GM19351 (cell line): ENCODE measurements at regions not wholly inside any gene's neighbourhood (a gene's known extent, or its start where the extent isn't known, plus 50 kb on each side); places are given as distances from the start of the nearest gene placed in this dataset.

Experiments
- ATAC-seq: cut with Tn5 transposase; IDR thresholded peaks from one replicate; pipeline ENCODE4 v1.9.1; 2021; ENCODE audit warnings: mild to moderate bottlenecking, moderate library complexity; ENCODE audit not compliant: unreplicated experiment

- no peak for ATAC-seq
Measured at GRCh38 chr2:145729993-145730770, 1210.3 kb upstream of the ZEB2 start.

- no peak for ATAC-seq
Measured at GRCh38 chr2:145729481-145729880, 1209.6 kb upstream of the ZEB2 start.

DNA sequence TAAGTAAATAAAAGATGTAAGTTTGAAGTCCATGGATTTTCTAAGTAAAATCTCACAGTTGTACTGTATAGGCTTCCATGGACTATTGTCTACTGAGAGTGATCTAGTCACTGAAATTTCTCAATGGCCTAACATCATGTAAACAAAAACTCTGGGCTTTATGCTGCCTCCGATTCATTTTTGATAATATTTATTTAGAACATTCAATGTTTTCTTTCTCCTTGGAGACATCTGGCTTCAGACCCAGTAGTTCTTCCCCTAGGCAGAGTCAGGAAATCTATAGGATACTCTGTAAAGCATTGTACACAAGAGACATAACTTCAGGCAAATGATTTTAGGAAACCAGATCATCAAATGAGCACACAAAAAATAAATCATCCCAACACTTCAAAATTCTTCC lies 1208.6 kb upstream of the ZEB2 start:
- ATAC-seq = no peak

GRCh38 chr2:145725876-145726275 lies 1206.0 kb upstream of the ZEB2 start:
- ATAC-seq = no peak

- no peak for ATAC-seq
Measured at GRCh38 chr2:145724311-145724898, 1204.5 kb upstream of the ZEB2 start.

DNA sequence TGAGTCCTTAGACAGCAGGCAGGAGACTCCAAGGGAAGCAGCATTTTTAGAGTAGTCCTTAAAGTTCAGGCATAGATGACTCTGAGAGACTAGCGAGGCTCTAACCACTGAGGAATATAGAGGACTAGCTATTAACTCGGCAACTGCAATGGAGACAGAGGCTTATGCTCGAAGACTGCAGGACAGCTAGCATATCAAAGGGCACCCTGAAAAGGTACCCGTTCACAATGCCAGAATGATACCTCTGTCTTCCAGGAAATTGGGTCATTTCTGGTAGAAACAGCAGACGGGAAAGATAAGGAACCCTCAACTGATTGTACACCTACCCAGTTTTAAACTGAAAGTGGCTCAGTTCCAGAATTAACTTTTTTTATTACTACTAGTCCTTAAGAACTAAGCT lies 1204.0 kb upstream of the ZEB2 start:
- no peak for ATAC-seq

DNA sequence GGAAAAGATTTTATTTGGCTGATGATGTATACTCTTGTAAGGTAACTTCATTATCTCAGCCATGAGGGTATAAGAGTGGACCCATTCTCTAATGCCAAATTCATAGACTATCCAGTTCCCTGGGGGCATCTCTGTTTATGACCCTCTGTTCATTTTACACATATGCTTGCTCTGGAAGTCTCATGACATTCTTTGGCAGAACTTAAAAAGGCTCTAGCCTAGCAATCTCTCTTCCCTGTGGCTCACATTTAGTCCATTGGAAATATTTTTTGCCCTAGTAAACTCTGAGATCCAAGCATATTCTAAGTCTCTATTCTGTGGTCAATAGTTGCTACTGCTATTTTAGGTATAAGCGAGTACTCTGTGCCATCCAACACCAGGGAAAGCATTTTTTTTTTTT lies 1201.8 kb upstream of the ZEB2 start:
- ATAC-seq = no peak

DNA sequence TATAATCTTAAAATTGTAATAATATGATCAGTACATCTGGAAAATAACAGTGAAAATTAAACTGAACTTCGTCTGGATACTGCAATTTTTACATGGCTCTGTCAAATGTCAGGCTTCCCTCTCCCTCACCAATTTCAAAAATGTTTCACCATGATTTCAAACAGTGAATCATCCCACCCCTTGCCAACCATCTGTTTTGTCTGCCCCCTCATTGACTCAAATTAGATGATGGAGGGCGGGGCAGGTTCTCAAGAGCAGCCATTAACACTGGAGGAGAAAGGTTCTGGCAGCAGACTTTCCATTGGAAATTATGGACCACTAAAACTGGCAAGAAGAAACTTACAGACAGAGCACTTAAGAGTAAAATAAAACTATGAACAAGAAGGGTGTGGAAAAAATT lies 1195.7 kb upstream of the ZEB2 start:
- no peak for ATAC-seq

DNA sequence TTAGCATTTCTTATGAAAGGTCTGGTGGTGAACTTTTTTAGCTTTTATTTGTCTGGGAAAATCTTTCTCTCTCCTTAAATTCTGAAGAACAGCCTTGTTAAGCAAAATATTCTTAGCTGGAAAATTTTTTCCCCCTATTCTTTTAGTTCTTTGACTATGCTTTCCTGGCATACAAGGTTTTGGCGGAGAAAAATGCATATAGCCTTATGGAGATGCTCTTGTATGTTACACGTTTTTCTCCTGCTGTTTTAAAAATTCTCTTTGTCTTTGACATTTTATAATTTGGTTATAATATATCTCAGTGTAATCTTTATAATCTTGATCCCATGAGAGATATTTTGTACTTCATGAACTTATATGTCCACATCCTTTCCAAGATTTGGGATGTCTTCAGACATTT lies 1190.4 kb upstream of the ZEB2 start:
- ATAC-seq = no peak

DNA sequence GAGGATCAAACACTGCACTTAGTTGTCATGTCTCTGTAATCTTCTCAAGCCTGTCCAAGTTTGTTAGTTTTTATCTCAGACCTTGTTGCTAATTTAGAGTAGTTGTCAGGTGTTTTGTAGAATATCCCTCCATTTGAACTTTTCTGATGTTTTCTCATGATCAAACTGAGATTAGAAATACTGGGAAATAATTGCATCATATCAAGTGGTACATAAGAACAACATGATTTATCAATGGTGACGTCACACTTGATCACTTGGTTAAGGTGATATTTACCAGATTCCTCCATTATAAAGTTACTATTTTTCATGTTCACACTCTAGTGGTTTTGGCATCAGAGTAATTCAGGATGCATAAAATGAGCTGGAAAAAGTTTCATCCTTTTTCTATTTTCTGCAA lies 1182.4 kb upstream of the ZEB2 start:
- no peak for ATAC-seq

DNA sequence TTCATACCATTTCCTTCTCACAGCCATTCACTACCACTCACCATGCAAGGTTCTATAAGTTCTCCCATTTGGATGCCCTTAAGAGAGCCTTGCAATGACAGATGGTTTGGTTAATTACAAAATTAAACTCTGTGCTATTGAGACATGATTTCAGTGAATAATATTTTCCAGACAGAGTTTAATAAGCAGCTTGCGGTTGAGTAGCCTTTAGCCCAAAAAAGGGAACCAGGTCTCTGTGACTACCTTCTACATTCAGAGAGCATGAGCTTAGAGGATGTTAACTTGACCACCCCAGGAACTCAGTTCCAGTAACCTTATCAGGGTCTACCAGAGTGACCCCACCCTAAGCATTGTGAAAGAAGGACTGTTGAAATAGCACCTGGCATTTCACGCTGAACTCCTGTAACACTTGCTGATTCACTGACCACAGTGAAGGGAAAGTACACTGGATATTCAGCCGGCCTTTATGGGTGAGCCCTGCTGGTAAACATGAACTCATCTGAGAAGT lies 1173.1 kb upstream of the ZEB2 start:
- peak; percentile 90 for ATAC-seq

- ATAC-seq = no peak
Measured at GRCh38 chr2:145691659-145692058, 1171.7 kb upstream of the ZEB2 start.

- no peak for ATAC-seq
Measured at GRCh38 chr2:145690183-145690778, 1170.4 kb upstream of the ZEB2 start.

DNA sequence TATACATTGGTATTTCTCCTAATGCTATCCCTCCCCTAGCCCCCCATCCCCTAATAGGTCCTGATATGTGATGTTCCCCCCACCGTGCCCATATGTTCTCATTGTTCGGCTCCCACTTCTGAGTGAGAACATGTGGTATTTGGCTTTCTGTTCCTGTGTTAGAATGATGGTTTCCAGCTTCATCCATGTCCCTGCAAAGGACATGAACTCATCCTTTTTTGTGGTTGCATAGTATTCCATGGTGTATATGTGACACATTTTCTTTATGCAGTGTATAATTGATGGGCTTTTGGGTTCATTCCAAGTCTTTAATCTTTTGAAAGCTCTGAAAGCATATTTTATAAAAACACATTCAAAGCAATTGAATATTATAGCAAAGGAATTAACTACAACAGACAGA lies 1169.4 kb upstream of the ZEB2 start:
- ATAC-seq = no peak

DNA sequence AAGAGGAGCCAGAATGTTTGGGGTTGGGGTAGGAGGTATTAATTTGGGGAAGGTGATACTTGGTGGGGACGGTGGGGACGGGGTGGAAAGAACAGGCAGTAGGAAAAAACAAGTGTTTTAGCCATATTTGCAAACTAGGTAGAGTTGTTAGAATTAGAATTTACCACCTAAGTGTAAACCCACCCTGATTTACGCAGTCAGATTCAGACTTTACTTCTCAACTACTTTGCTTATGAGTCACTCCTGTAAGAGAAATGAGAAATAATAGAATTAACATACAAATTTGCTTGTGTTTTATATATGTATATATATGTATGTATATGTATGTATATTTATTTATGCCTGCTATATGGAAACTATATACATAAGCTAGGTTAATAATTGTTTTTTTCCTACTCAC lies 1168.2 kb upstream of the ZEB2 start:
- ATAC-seq = no peak

DNA sequence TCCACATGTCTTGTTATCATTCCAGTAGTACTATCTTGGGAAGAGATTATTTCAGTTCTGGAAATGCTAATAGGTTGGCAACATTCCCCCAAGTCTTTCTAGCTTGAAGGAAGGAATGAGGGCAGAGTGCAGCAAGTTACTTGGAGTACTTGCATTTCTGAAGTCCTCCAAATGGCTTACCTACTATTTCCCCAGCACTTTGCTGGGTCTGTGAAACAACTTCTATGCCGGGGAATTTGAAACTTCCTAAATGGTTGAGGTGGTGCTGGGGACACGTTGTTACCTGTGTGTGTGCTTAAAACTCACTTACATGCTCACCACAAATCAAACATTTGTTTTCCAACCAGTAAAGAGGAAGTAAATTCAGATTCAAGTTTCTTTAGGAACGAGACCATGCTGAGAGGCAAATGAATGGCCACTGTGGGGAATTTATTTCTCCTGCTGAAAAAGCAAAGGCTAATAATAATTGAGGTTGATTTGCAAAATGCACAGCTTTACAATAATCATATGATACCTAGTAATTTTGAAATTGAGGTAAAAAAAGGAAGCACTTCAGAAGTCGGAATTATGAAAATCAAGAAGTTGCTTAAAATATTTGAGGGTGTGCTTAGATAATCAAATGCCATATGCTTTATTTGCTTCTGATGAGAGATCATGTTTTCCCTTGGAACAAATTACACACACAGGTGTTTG lies 1167.7 kb upstream of the ZEB2 start:
- no peak for ATAC-seq

DNA sequence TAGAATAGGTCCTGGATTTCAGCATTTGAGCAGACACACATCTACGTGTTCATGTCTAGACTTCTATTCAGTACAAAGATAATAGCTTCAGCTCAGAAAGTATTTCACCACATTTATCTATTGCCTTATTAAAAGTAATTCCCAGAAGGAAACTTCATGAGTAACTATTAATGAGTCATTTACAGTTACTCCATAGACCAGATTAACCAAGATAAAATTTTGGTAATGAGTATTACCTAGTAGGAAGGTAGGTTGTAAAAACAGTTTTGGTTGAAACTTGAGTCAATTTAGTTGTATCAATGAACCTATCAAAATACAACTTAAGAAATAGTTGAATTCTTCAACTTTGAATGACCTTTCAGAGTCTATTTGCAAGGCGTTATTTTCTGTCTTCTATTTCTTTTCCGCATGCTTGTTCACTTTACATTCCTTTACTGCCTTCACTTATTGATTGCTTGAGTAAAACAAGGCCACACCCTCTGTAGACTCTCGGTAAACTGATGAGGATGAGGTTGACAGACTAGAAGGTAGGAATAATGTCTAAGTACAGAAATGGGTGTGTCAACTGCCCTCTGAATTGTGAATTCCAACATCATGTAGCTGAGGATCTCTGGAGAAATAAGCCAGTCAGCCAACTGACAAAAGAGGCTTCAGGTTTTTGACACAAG lies 1165.6 kb upstream of the ZEB2 start:
- ATAC-seq = no peak

DNA sequence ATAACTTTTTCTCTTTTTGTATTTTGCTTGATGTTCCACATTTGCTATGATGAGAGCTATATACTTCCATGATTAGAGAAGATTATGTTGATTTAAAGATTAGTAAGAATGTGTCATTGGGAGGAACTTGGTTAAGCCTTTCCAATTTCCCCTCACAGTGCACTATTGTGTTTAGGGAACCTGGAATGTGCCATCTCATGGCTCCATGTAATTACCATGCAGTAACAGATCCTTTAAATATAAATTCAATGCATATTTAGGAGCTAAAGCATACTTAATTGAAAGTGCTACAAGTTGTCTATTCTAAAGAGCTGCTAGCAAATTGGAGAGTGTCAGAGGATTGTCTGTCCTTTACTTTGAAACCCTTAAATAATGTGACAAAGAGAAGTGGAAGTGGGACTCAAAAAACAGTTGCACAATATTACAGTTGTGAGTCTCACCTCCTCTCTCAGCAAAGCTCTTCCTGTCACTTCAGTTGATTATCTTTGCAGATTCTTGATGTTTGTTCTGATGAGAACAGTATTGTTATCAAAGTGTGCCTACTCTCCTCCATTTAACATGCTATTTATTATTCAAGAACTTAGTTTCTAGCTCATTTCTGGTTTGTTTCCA lies 1162.7 kb upstream of the ZEB2 start:
- ATAC-seq = no peak

DNA sequence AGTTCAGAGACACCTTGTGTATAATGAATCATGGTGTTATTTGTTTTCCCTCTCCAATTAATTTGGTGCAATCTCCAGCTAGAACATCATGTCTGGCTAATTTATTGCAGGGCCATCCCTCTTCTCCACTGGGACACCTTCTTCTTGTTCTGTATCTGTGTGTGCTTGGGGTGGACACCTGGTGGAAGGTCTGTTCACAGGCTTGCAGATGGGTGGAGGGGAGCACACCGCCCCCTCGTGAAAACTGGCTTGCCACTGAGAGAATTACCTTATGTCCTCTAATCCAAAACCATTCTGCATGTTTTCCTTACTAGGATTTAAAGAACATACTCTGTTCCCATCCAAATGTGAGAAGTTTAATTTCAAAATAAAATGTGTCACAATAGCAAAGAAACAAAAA lies 1160.4 kb upstream of the ZEB2 start:
- no peak for ATAC-seq

DNA sequence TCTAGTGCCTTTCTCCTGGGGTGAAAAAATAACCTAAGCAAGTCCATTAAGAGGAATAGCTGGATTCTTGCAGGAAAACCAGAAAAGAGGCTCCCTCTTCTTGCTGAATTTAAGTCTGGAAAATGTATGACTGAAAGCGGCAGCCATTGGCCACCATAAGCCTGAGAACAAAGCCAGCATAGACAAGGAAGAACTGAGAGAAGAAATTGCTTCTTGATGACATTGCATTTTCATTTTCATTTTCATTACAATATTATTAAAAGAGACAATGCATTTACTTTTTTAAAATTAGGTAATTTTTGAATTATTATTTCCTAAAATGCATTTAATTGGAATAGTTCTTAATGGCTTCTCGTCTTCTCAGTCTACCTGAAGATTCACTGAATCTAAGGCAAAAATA lies 1157.5 kb upstream of the ZEB2 start:
- no peak for ATAC-seq

DNA sequence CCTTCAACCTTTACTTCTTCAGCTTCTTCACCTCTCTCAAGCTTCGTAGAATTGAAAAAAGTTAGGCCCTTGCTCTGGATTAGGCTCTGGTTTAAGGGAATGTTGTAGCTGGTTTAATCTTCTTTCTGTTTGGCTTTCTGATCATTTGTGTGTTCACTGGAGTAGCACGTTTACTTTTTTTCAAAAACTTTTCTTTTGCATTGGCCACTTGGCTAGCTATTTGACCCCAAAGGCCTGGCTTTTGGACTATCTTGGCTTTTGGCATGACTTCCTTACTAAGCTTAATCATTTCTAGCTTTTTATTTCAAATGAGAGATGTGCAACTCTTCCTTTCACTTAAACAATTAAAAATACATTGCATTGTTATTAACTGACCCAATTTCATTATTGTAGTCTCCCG lies 1154.8 kb upstream of the ZEB2 start:
- no peak for ATAC-seq
